NCI-H187 treated with DMSO at 0.1 percent for 48 hours (cell line): ENCODE measurements at regions not wholly inside any gene's neighbourhood (a gene's known extent, or its start where the extent isn't known, plus 50 kb on each side); places are given as distances from the start of the nearest gene placed in this dataset.

Experiments used
- DNase-seq: peaks from one replicate; lab custom pipeline; 2025; lab: John Stamatoyannopoulos, UW

- no peak for DNase-seq
Measured at GRCh38 chr2:64402876-64403275, 51.1 kb upstream of the LGALSL start.

GRCh38 chr2:64403426-64403825 lies 50.5 kb upstream of the LGALSL start:
- no peak for DNase-seq

- DNase-seq: no peak
Measured at GRCh38 chr2:64404002-64404731, 49.8 kb upstream of the LGALSL start.
